HG02970 (cell line): ENCODE measurements at regions not wholly inside any gene's neighbourhood (a gene's known extent, or its start where the extent isn't known, plus 50 kb on each side); places are given as distances from the start of the nearest gene placed in this dataset.

Experiments used
- ATAC-seq: cut with Tn5 transposase; IDR thresholded peaks from one replicate; pipeline ENCODE4 v1.9.1; 2021; ENCODE audit warnings: mild to moderate bottlenecking, moderate library complexity, moderate number of reproducible peaks; ENCODE audit not compliant: unreplicated experiment, low FRiP score

- ATAC-seq: no peak
These were observed 1193.3 kb downstream of the FLRT2 start for GRCh38 chr14:86723254-86723624.

GRCh38 chr14:86722612-86723253 lies 1192.8 kb downstream of the FLRT2 start:
- no peak for ATAC-seq

GRCh38 chr14:86714575-86714974 lies 1184.6 kb downstream of the FLRT2 start:
- no peak for ATAC-seq

GRCh38 chr14:86714153-86714552 lies 1184.2 kb downstream of the FLRT2 start:
- no peak for ATAC-seq

- ATAC-seq: no peak
These were observed 1182.8 kb downstream of the FLRT2 start for GRCh38 chr14:86712727-86713126.

- ATAC-seq: no peak
These were observed 1182.2 kb downstream of the FLRT2 start for GRCh38 chr14:86712176-86712575.

- no peak for ATAC-seq
These were observed 1178.9 kb downstream of the FLRT2 start for GRCh38 chr14:86708846-86709339.

- ATAC-seq: no peak
These were observed 1177.1 kb downstream of the FLRT2 start for GRCh38 chr14:86707071-86707470.

- no peak for ATAC-seq
These were observed 1153.6 kb downstream of the FLRT2 start for GRCh38 chr14:86683561-86683960.

GRCh38 chr14:86675059-86675458 lies 1145.1 kb downstream of the FLRT2 start:
- ATAC-seq: no peak

GRCh38 chr14:86673523-86673969 lies 1143.6 kb downstream of the FLRT2 start:
- no peak for ATAC-seq

GRCh38 chr14:86672080-86672479 lies 1142.1 kb downstream of the FLRT2 start:
- ATAC-seq: no peak

- ATAC-seq: no peak
These were observed 1136.0 kb downstream of the FLRT2 start for GRCh38 chr14:86665975-86666374.

GRCh38 chr14:86662334-86662733 lies 1132.4 kb downstream of the FLRT2 start:
- no peak for ATAC-seq

- no peak for ATAC-seq
These were observed 1124.7 kb downstream of the FLRT2 start for GRCh38 chr14:86654558-86655184.

- no peak for ATAC-seq
These were observed 1122.6 kb downstream of the FLRT2 start for GRCh38 chr14:86652526-86652925.

- no peak for ATAC-seq
These were observed 1117.0 kb downstream of the FLRT2 start for GRCh38 chr14:86646696-86647690.

- ATAC-seq: no peak
These were observed 1116.2 kb downstream of the FLRT2 start for GRCh38 chr14:86646125-86646524.

GRCh38 chr14:86641310-86641709 lies 1111.4 kb downstream of the FLRT2 start:
- ATAC-seq: no peak

- no peak for ATAC-seq
These were observed 1110.3 kb downstream of the FLRT2 start for GRCh38 chr14:86640288-86640687.

GRCh38 chr14:86639666-86640065 lies 1109.7 kb downstream of the FLRT2 start:
- ATAC-seq: no peak
